Mammary epithelial cell (primary cell): ENCODE measurements at regions not wholly inside any gene's neighbourhood (a gene's known extent, or its start where the extent isn't known, plus 50 kb on each side); places are given as distances from the start of the nearest gene placed in this dataset.

Source experiments
- CTCF ChIP-seq, 2 donors: IDR thresholded peaks in 1 of 2; conservative IDR thresholded peaks in 1 of 2; 2 replicates each; pipeline ENCODE4 v1.5.1; 2011 to 2012; ENCODE audit warnings: inconsistent platforms in 2 of 2, low read length in 2 of 2, mild to moderate bottlenecking in 2 of 2, control low read depth in 1 of 2, low read depth in 1 of 2; ENCODE audit not compliant: insufficient read depth in 1 of 2; ENCODE audit errors: extremely low read depth in 1 of 2
- EZH2 ChIP-seq: IDR thresholded peaks from 2 replicates; pipeline ENCODE4 v1.6.1; 2012; ENCODE audit warnings: low read length, inconsistent platforms, borderline replicate concordance

GRCh38 chr3:180447136-180447535 is 154.8 kb upstream of the TTC14 start:
- no peak for TF ChIP-seq CTCF (conservative IDR thresholded peaks at IDR 0.05 in 1 of 2, IDR thresholded peaks at IDR 0.05 in 1 of 2; ENCODE audit: extremely low read depth in 1 of 2, insufficient read depth in 1 of 2, low read depth in 1 of 2, low read length in 2 of 2)
- TF ChIP-seq EZH2, result no peak
